HCT116 (cell line): ENCODE measurements at regions not wholly inside any gene's neighbourhood (a gene's known extent, or its start where the extent isn't known, plus 50 kb on each side); places are given as distances from the start of the nearest gene placed in this dataset.
"Not testable (repeated sequence)": the region's sequence is repeated elsewhere in the genome, so short reads cannot be mapped to it uniquely, and the experiment has no call there.

Experiments
- ATAC-seq: fragments of 200-7000 bp; cut with Tn5 transposase; 2 replicates; pipeline ENCODE4 v1.9.1; 2020; ENCODE audit warnings: mild to moderate bottlenecking, moderate library complexity
- BruUV-seq: library from RNA; stranded (reverse); fragments of 400-500 nt; replicated peaks from 2 replicates; lab custom pipeline; 2021; lab: Mats Ljungman, UMichigan
- CTCF ChIA-PET: fragments of 300-600 bp; sonication (Branson Sonifier 250); formaldehyde crosslinking; loops from one replicate; lab custom pipeline; 2021; ENCODE audit warnings: antibody characterized with exemption; lab: Charles Lee
- POLR2A ChIA-PET: fragments of 300-600, 350-600 bp; sonication (Branson Sonifier 250); formaldehyde crosslinking; loops from one replicate; lab custom pipeline; 2021; ENCODE audit warnings: antibody characterized with exemption; lab: Charles Lee
- RAD21 ChIA-PET, 2 experiments: fragments of 300-600 bp; sonication (Branson Sonifier 250); formaldehyde crosslinking; loops; one replicate each; lab custom pipeline; 2023; ENCODE audit warnings: low total read pairs in 2 of 2; ENCODE audit not compliant: uncharacterized antibody in 2 of 2, unreplicated experiment in 2 of 2, low non-redundant PET in 1 of 2; lab: Charles Lee
- DNase-seq: peaks from one replicate; pipeline ENCODE4 v3.0.0-alpha.2; 2010; ENCODE audit warnings: low read depth, low spot score
- H2AFZ ChIP-seq: fragments of 200-600 bp; shearing (Covaris generic), sonication (generic); 2 replicates; pipeline ENCODE4 v1.6.1; 2017; ENCODE audit warnings: low read depth, mixed run types, mixed read lengths, antibody characterized with exemption, low read length; ENCODE audit not compliant: poor library complexity, severe bottlenecking
- H3K27ac ChIP-seq: 2 replicates; pipeline ENCODE4 v1.5.1; 2012; ENCODE audit warnings: low read depth, low read length
- H3K27me3 ChIP-seq: fragments of 200-600 bp; sonication (generic); 2 replicates; pipeline ENCODE4 v1.6.1; 2016; ENCODE audit warnings: mixed run types, low read length, mixed read lengths; ENCODE audit not compliant: insufficient read depth
- H3K36me3 ChIP-seq, 2 experiments: fragments of 200-500 bp in 1 of 2; fragments of 200-600 bp in 1 of 2; sonication (Bioruptor generic) in 1 of 2; sonication (generic) in 1 of 2; 2 replicates each; pipeline versions ENCODE4 v1.5.1 to v1.6.1; 2014 to 2016; ENCODE audit warnings: low read length in 2 of 2, inconsistent platforms in 1 of 2, mixed read lengths in 1 of 2, mixed run types in 1 of 2; ENCODE audit not compliant: insufficient read depth in 2 of 2, control insufficient read depth in 1 of 2
- H3K4me1 ChIP-seq, 2 experiments: fragments of 200-600 bp in 1 of 2; sonication (generic) in 1 of 2; 2 replicates each; pipeline versions ENCODE4 v1.5.1 to v1.6.1; 2012 to 2017; ENCODE audit warnings: low read length in 2 of 2, inconsistent platforms in 1 of 2, mild to moderate bottlenecking in 1 of 2, mixed read lengths in 1 of 2, mixed run types in 1 of 2, moderate library complexity in 1 of 2; ENCODE audit not compliant: insufficient read depth in 2 of 2, control insufficient read depth in 1 of 2
- H3K4me2 ChIP-seq: fragments of 200-600 bp; sonication (generic); 2 replicates; pipeline ENCODE4 v1.6.1; 2017; ENCODE audit warnings: mixed run types, low read length, mixed read lengths
- H3K4me3 ChIP-seq, 2 experiments: fragments of 200-600 bp in 1 of 2; sonication (generic) in 1 of 2; replicated peaks in 1 of 2; 2 replicates each; pipeline ENCODE4 v1.5.1; 2011 to 2016; ENCODE audit warnings: low read length in 2 of 2, control low read depth in 1 of 2, low read depth in 1 of 2, mild to moderate bottlenecking in 1 of 2, mixed read lengths in 1 of 2, mixed run types in 1 of 2
- H3K79me2 ChIP-seq: fragments of 200-600 bp; sonication (generic); 2 replicates; pipeline ENCODE4 v1.6.1; 2017; ENCODE audit warnings: mild to moderate bottlenecking, mixed run types, low read length, moderate library complexity, mixed read lengths; ENCODE audit not compliant: insufficient read depth
- H3K9ac ChIP-seq: fragments of 200-600 bp; sonication (generic); 2 replicates; pipeline ENCODE4 v1.6.1; 2016; ENCODE audit warnings: low read length, mixed read lengths
- H3K9me2 ChIP-seq: fragments of 200-600 bp; sonication (generic), shearing (Covaris generic); 2 replicates; pipeline ENCODE4 v1.6.1; 2017; ENCODE audit warnings: mixed run types, mild to moderate bottlenecking, moderate library complexity; ENCODE audit not compliant: insufficient read depth
- H3K9me3 ChIP-seq, 2 experiments: fragments of 200-500 bp in 1 of 2; fragments of 200-600 bp in 1 of 2; sonication (Bioruptor generic) in 1 of 2; sonication (generic) in 1 of 2; 2 replicates each; pipeline ENCODE4 v1.6.1; 2014 to 2017; ENCODE audit warnings: low read length in 2 of 2, mixed read lengths in 2 of 2, inconsistent platforms in 1 of 2, low read depth in 1 of 2, mild to moderate bottlenecking in 1 of 2, mixed run types in 1 of 2, moderate library complexity in 1 of 2; ENCODE audit not compliant: control insufficient read depth in 1 of 2, insufficient read depth in 1 of 2
- H4K20me1 ChIP-seq: fragments of 200-600 bp; sonication (generic), shearing (Covaris generic); 2 replicates; pipeline ENCODE4 v1.6.1; 2017; ENCODE audit warnings: mixed run types, mild to moderate bottlenecking, moderate library complexity; ENCODE audit not compliant: insufficient read depth
- CBX3 ChIP-seq: IDR thresholded peaks from 2 replicates; pipeline ENCODE4 v1.6.1; 2012; ENCODE audit warnings: low read depth
- CEBPB ChIP-seq: IDR thresholded peaks from 2 replicates; pipeline ENCODE4 v1.6.1; 2012; ENCODE audit warnings: low read depth
- CTCF ChIP-seq, 3 experiments: fragments of 200-600 bp in 1 of 3; sonication (generic) in 1 of 3; IDR thresholded peaks in 2 of 3; conservative IDR thresholded peaks in 1 of 3; 2 replicates each; pipeline ENCODE4 v1.5.1; 2012 to 2017; ENCODE audit warnings: low read depth in 2 of 3, low read length in 2 of 3, antibody characterized with exemption in 1 of 3, borderline replicate concordance in 1 of 3, control low read depth in 1 of 3, mild to moderate bottlenecking in 1 of 3, mixed read lengths in 1 of 3, mixed run types in 1 of 3, moderate library complexity in 1 of 3; ENCODE audit not compliant: insufficient read depth in 1 of 3
- EGR1 ChIP-seq: IDR thresholded peaks from 2 replicates; pipeline ENCODE4 v1.6.1; 2012; ENCODE audit warnings: low read depth
- EZH2 ChIP-seq: fragments of 200-600 bp; sonication (generic); IDR thresholded peaks from 2 replicates; pipeline ENCODE4 v1.6.1; 2017; ENCODE audit warnings: antibody characterized with exemption, mixed run types
- FOSL1 ChIP-seq: IDR thresholded peaks from 2 replicates; pipeline ENCODE4 v1.6.1; 2012; ENCODE audit warnings: low read depth
- MAX ChIP-seq: IDR thresholded peaks from 2 replicates; pipeline ENCODE4 v1.6.1; 2012
- POLR2A ChIP-seq: IDR thresholded peaks from 2 replicates; pipeline ENCODE4 v1.7.0; 2011; ENCODE audit warnings: borderline replicate concordance; ENCODE audit not compliant: insufficient read depth, insufficient read length; ENCODE audit errors: extremely low read depth
- REST ChIP-seq: IDR thresholded peaks from 2 replicates; pipeline ENCODE4 v1.6.1; 2012; ENCODE audit warnings: low read depth
- SIN3A ChIP-seq: IDR thresholded peaks from 2 replicates; pipeline ENCODE4 v1.6.1; 2012; ENCODE audit warnings: low read depth
- SP1 ChIP-seq: IDR thresholded peaks from 2 replicates; pipeline ENCODE4 v1.6.1; 2012; ENCODE audit warnings: low read depth
- SRF ChIP-seq: IDR thresholded peaks from 2 replicates; pipeline ENCODE4 v1.6.1; 2012; ENCODE audit warnings: low read depth
- YY1 ChIP-seq: IDR thresholded peaks from 2 replicates; pipeline ENCODE4 v1.6.1; 2011; ENCODE audit warnings: low read length, low read depth, moderate library complexity, mild to moderate bottlenecking; ENCODE audit not compliant: insufficient replicate concordance; ENCODE audit errors: extremely low read depth
- ZBTB33 ChIP-seq: IDR thresholded peaks from 2 replicates; pipeline ENCODE4 v1.6.1; 2011; ENCODE audit warnings: mild to moderate bottlenecking, low read length, moderate library complexity; ENCODE audit not compliant: insufficient replicate concordance; ENCODE audit errors: extremely low read depth
- ZFX ChIP-seq: fragments of 450-650 bp; IDR thresholded peaks from 2 replicates; pipeline ENCODE4 v1.6.1; 2017
- ZNF274 ChIP-seq: fragments of 200-500 bp; sonication (Bioruptor generic); IDR thresholded peaks from 2 replicates; pipeline ENCODE4 v1.6.1; 2014; ENCODE audit warnings: mild to moderate bottlenecking, low read depth, low read length, inconsistent platforms
- intact Hi-C: fragments of 100-400 bp; cut with micrococcal nuclease; formaldehyde crosslinking; loops from 2 replicates; pipeline ENCODE4 v1.10.0; 2022

- H3K9me3 ChIP-seq: no peaks in the 10 kb centered on the region
- ChIA-PET CTCF (no interaction called here), RAD21 (no interaction called here), POLR2A (no interaction called here)
- no peak overlapping the region for H3K4me2 ChIP-seq
- ATAC-seq (no peak), DNase-seq (no peak)
- no peak overlapping the region for H3K4me3 ChIP-seq
- H3K9ac ChIP-seq: no peak overlapping the region
- no peaks in the 10 kb centered on the region for H3K27me3 ChIP-seq
- H3K27ac ChIP-seq: no peak overlapping the region
- no peak overlapping the region for H2AFZ ChIP-seq
- H3K36me3 ChIP-seq: no peaks in the 10 kb centered on the region
- H3K4me1 ChIP-seq: no peaks in the 10 kb centered on the region
- BruUV-seq: no TSS peak
- intact Hi-C loops: loop anchor here (5.0 kb wide), 1 partner anchor 1126 kb away; no protein-coding TSS in a partner anchor
- H3K79me2 ChIP-seq: no peaks in the 10 kb centered on the region
- no peaks in the 10 kb centered on the region for H3K9me2 ChIP-seq
- TF ChIP-seq CTCF (IDR thresholded peaks at IDR 0.05 in 2 of 3, conservative IDR thresholded peaks at IDR 0.05 in 1 of 3; ENCODE audit: borderline replicate concordance in 1 of 3, insufficient read depth in 1 of 3, low read depth in 2 of 3, low read length in 2 of 3) (no peak), EZH2 (no peak), SP1 (no peak), REST (no peak), CEBPB (no peak), POLR2A (no peak), ZFX (no peak), SIN3A (no peak), YY1 (no peak), SRF (no peak), EGR1 (no peak), CBX3 (no peak), FOSL1 (no peak), ZBTB33 (no peak), ZNF274 (no peak), MAX (no peak)
- no peaks in the 10 kb centered on the region for H4K20me1 ChIP-seq
Measured at GRCh38 chr3:104088738-104089137, 1278.0 kb upstream of the ALCAM start.

GRCh38 chr3:104089987-104090386 is 1276.7 kb upstream of the ALCAM start:
- DNase-seq, ATAC-seq, H3K4me1 ChIP-seq, H3K27ac ChIP-seq, H3K9ac ChIP-seq, H2AFZ ChIP-seq, H3K79me2 ChIP-seq, BruUV-seq, CTCF ChIA-PET, H3K36me3 ChIP-seq, H3K27me3 ChIP-seq, H4K20me1 ChIP-seq, H3K9me2 ChIP-seq, H3K4me3 ChIP-seq, RAD21 ChIA-PET, H3K9me3 ChIP-seq, H3K4me2 ChIP-seq, POLR2A ChIA-PET: not testable (repeated sequence)
- intact Hi-C loops: loop anchor here (5.0 kb wide), 1 partner anchor 1128 kb away; no protein-coding TSS in a partner anchor
